Uterus (tissue), 2 donors: ENCODE measurements at regions not wholly inside any gene's neighbourhood (a gene's known extent, or its start where the extent isn't known, plus 50 kb on each side); places are given as distances from the start of the nearest gene placed in this dataset.

Experiments used
- POLR2A ChIP-seq, 2 donors: fragments of 450-650 bp; IDR thresholded peaks; one replicate each; pipeline ENCODE4 v1.6.1; 2016; ENCODE audit warnings: antibody characterized with exemption in 2 of 2, mild to moderate bottlenecking in 1 of 2, moderate library complexity in 1 of 2
- TF ChIP-seq, protein P1 (sequence below), 4 experiments: fragments of 200-600 bp in 2 of 4; fragments of 450-650 bp in 2 of 4; sonication (generic) in 2 of 4; IDR thresholded peaks; one replicate each; pipeline ENCODE4 v1.5.1; 2016 to 2019; ENCODE audit warnings: antibody characterized with exemption in 4 of 4, mild to moderate bottlenecking in 2 of 4, moderate library complexity in 1 of 4

DNA sequence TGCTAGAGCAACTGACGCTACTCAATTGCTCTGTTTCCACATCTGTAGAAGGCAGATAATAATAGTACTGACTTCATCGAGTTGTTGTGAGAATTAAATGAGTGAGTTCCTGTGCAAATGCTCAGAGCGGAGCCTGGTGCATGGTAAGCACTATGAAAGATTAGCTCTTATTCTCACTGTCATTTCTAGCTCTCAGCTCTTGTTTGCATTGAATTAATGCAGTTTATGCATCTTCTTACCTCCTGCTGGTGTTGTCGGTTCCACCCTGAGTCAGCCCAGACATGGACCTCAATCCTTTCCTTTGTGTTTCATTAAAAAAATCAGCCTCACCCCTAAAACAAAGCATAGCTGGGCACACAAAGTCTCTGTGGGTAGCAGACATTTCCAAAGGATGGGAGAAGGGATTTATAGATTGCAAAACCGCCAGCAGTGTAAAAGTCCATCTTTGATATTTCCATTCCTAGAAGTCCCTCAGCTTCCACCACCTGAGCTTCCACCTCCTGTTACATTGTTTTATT lies 254.4 kb upstream of the CSF3R start:
- TF ChIP-seq POLR2A (IDR thresholded peaks at IDR 0.05) = no peak
- TF ChIP-seq, protein P1, sequence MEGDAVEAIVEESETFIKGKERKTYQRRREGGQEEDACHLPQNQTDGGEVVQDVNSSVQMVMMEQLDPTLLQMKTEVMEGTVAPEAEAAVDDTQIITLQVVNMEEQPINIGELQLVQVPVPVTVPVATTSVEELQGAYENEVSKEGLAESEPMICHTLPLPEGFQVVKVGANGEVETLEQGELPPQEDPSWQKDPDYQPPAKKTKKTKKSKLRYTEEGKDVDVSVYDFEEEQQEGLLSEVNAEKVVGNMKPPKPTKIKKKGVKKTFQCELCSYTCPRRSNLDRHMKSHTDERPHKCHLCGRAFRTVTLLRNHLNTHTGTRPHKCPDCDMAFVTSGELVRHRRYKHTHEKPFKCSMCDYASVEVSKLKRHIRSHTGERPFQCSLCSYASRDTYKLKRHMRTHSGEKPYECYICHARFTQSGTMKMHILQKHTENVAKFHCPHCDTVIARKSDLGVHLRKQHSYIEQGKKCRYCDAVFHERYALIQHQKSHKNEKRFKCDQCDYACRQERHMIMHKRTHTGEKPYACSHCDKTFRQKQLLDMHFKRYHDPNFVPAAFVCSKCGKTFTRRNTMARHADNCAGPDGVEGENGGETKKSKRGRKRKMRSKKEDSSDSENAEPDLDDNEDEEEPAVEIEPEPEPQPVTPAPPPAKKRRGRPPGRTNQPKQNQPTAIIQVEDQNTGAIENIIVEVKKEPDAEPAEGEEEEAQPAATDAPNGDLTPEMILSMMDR (IDR thresholded peaks at IDR 0.05) = no peak
